ENCODE measurements at regions not wholly inside any gene's neighbourhood (a gene's known extent, or its start where the extent isn't known, plus 50 kb on each side); places are given as distances from the start of the nearest gene placed in this dataset.

DNA sequence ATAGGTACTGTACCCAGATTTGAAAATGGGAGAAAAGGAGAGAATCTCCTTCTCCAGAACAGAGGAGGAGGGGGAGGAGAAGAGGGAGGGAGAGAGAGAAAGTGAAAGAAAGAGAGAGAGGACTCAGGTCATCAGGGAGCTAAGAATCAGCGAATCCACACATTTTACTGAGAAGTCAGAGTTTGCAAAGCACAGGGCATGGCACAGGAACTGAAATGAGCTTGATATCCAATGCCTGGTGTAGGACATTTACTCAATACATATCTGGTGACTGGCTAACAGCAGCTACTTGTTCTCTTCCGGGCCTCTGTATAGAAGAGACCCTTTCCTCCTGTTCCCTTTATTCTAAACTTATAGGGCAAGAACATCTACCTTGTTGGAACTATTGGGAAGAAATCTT is 375.1 kb downstream of the KLF5 start:
- 68 to 85% (median 76%) methylated on average over 2 of the region's 2 CpGs for WGBS, 4 donors

DNA sequence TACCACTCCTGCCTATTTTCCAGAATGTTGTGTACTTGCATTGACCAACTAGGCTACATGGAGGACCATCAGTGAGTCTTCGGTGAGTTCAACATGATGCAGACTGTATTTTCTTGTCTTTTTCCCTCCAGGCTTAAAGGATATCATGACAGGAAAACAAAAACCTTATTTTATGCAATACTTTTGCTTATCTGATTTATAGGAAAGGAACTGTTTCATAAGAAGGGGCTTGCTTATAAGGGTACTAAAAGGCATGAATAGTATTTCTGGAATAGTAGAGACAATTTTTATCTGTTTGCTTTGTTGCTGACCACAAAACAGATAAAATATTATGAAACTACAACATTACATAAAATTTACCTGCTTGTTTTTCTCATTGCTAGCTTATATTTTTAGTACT is 374.7 kb downstream of the KLF5 start:
- no peaks in the 10 kb centered on the region for H3K4me1 ChIP-seq (replicated peaks in 1 of 2)
- H3K27me3 ChIP-seq = no peaks in the 10 kb centered on the region
- DNase-seq = no peak
- peaks cover 0 to 3% (median 0%) of the 10 kb centered on the region in 3 donors for H3K9me3 ChIP-seq (replicated peaks in 1 of 3)
- whole genome bisulfite sequencing, 4 donors = 57 to 60% (median 58%) methylated on average over 1 of the region's 1 CpG
- TF ChIP-seq, protein P1, sequence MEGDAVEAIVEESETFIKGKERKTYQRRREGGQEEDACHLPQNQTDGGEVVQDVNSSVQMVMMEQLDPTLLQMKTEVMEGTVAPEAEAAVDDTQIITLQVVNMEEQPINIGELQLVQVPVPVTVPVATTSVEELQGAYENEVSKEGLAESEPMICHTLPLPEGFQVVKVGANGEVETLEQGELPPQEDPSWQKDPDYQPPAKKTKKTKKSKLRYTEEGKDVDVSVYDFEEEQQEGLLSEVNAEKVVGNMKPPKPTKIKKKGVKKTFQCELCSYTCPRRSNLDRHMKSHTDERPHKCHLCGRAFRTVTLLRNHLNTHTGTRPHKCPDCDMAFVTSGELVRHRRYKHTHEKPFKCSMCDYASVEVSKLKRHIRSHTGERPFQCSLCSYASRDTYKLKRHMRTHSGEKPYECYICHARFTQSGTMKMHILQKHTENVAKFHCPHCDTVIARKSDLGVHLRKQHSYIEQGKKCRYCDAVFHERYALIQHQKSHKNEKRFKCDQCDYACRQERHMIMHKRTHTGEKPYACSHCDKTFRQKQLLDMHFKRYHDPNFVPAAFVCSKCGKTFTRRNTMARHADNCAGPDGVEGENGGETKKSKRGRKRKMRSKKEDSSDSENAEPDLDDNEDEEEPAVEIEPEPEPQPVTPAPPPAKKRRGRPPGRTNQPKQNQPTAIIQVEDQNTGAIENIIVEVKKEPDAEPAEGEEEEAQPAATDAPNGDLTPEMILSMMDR (IDR thresholded peaks at IDR 0.05) = no peak
- TF ChIP-seq POLR2A (IDR thresholded peaks at IDR 0.05) = no peak
- intact Hi-C loops (cut with DNase I) = no loop called here
- H3K36me3 ChIP-seq (replicated peaks in 1 of 2) = no peaks in the 10 kb centered on the region
- H3K4me3 ChIP-seq = no peak overlapping the region
- no peak overlapping the region for H3K27ac ChIP-seq

More for the DNA sequence above, 375.1 kb downstream of the KLF5 start:
- no peaks in the 10 kb centered on the region for H3K36me3 ChIP-seq (replicated peaks in 1 of 2)
- no peaks in the 10 kb centered on the region for H3K27me3 ChIP-seq
- intact Hi-C loops (cut with DNase I) = no loop called here
- DNase-seq = no peak
- TF ChIP-seq POLR2A (IDR thresholded peaks at IDR 0.05) = no peak
- TF ChIP-seq, protein P1 (IDR thresholded peaks at IDR 0.05) = no peak
- no peak overlapping the region for H3K4me3 ChIP-seq
- H3K4me1 ChIP-seq (replicated peaks in 1 of 2) = no peaks in the 10 kb centered on the region
- peaks cover 0 to 3% (median 0%) of the 10 kb centered on the region in 3 donors for H3K9me3 ChIP-seq (replicated peaks in 1 of 3)
- no peak overlapping the region for H3K27ac ChIP-seq

DNA sequence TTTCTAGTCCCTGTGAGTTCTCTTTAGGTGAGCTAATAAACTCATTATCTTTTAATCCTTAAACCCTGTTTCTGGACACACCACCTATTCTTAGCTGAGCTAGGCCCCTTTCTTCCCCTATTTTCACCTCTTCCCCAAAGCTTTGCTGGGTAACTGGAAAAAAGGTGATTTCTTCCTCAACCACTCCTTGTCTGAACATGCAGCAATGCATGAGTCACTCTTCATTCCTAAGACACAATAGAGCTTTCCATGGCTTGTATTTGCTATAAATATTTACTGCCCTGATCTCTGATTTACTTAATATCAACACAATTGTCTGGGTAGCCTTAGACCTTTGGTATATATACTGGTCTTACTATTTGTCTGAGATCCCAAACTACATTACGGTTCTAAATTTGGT is 370.9 kb downstream of the KLF5 start:
- intact Hi-C loops (cut with DNase I) = no loop called here
- no peak overlapping the region for H3K27ac ChIP-seq
- H3K9me3 ChIP-seq (replicated peaks in 1 of 3) = no peaks in the 10 kb centered on the region
- no peak overlapping the region for H3K4me3 ChIP-seq
- no peak for DNase-seq
- 78 to 90% (median 85%) methylated on average over 1 of the region's 1 CpG for WGBS, 4 donors
- H3K27me3 ChIP-seq = no peaks in the 10 kb centered on the region
- TF ChIP-seq POLR2A (IDR thresholded peaks at IDR 0.05) = no peak
- no peaks in the 10 kb centered on the region for H3K36me3 ChIP-seq (replicated peaks in 1 of 2)
- no peaks in the 10 kb centered on the region for H3K4me1 ChIP-seq (replicated peaks in 1 of 2)

DNA sequence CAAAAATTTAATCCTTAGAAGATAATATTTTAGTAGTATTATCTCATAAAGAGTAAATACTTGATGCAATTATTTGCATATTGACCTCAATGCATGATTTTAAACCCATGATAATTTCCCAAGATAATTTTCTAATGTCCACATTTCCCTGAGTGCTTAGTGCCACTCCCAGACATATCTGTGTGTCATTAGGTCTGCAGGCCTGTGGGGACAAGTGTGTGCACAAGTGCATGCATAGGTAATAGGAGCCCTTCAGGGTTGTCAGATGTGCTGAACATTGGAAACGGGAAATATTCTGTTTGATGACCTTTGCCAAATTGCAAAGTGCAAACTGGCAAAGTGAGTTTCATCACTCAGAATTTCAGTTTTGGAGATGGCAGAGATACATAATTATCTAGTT is 369.9 kb downstream of the KLF5 start:
- WGBS, 4 donors = 77 to 88% (median 82%) methylated on average over 1 of the region's 1 CpG
- H3K27ac ChIP-seq = no peak overlapping the region
- intact Hi-C loops (cut with DNase I) = no loop called here

DNA sequence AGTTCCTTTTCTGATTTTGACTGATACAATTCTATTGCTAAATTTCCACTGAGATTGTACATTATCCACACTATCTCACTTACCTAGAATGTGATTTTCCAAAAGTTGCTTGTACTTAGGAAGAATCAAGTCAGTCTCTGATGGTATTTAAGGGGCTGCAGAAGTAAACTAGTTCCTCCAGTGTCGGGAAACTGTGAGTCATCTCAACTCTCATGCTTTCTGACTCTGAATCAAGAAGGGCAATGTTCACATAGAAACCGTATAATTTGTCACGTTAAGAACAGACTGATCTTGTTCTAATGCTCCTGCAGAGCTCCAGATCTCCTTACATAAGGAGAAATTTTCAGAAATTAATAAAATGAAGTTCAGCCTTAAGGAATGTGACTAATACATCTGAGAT is 369.3 kb downstream of the KLF5 start:
- no peaks in the 10 kb centered on the region for H3K36me3 ChIP-seq (replicated peaks in 1 of 2)
- no peak overlapping the region for H3K27ac ChIP-seq
- no peak overlapping the region for H3K4me3 ChIP-seq
- no peaks in the 10 kb centered on the region for H3K27me3 ChIP-seq
- H3K9me3 ChIP-seq (replicated peaks in 1 of 3) = no peaks in the 10 kb centered on the region
- no peak for TF ChIP-seq POLR2A (IDR thresholded peaks at IDR 0.05)
- TF ChIP-seq, protein P1 (IDR thresholded peaks at IDR 0.05) = no peak
- intact Hi-C loops (cut with DNase I) = no loop called here
- H3K4me1 ChIP-seq (replicated peaks in 1 of 2) = no peaks in the 10 kb centered on the region
- 47 to 61% (median 61%) methylated on average over 3 of the region's 3 CpGs for WGBS, 4 donors
- DNase-seq = no peak

More for the DNA sequence above, 369.9 kb downstream of the KLF5 start:
- DNase-seq = no peak
- H3K36me3 ChIP-seq (replicated peaks in 1 of 2) = no peaks in the 10 kb centered on the region
- no peaks in the 10 kb centered on the region for H3K9me3 ChIP-seq (replicated peaks in 1 of 3)
- H3K4me1 ChIP-seq (replicated peaks in 1 of 2) = no peaks in the 10 kb centered on the region
- no peaks in the 10 kb centered on the region for H3K27me3 ChIP-seq
- no peak overlapping the region for H3K4me3 ChIP-seq
- TF ChIP-seq, protein P1 (IDR thresholded peaks at IDR 0.05) = no peak
- no peak for TF ChIP-seq POLR2A (IDR thresholded peaks at IDR 0.05)
